ENCODE measurements at regions not wholly inside any gene's neighbourhood (a gene's known extent, or its start where the extent isn't known, plus 50 kb on each side); places are given as distances from the start of the nearest gene placed in this dataset.

- Histone ChIP-seq H3F3A (ENCODE audit: insufficient read depth) (no peaks in the 10 kb centered on the region), H3K27ac (ENCODE audit: low read depth, low read length) (no peak overlapping the region), H4K20me1 (ENCODE audit: low read depth, low read length) (no peaks in the 10 kb centered on the region)
Measured at GRCh38 chr12:24083838-24084237, 134.4 kb upstream of the SOX5 start.

DNA sequence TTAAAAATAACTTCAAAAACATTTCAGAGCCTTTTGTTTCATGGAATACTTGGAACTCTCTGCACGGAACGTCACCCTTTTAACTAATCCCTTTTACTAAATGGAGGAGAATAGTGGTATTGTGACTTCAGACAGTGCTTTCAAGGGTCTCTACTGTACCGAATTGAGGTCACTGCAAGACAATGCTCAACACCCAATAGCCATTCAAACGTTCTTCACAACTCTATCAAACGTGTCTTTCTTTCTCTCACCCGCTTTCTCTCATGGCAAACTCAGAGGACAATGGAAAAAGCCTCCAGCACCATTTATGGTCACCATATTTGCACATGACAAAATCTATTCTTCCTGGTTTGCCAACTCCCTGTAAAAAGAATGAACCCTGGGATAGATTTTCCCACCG is 132.1 kb upstream of the SOX5 start:
- Histone ChIP-seq H3F3A (ENCODE audit: insufficient read depth) (no peaks in the 10 kb centered on the region), H2AFZ (ENCODE audit: low read depth, low read length, severe bottlenecking) (no peak overlapping the region), H3K9me3 (ENCODE audit: insufficient read depth, low read length) (no peaks in the 10 kb centered on the region), H3K4me2 (ENCODE audit: low read depth, low read length, poor library complexity, severe bottlenecking) (no peak overlapping the region), H3K4me3 (ENCODE audit: insufficient read depth, low read length, poor library complexity, severe bottlenecking) (no peak overlapping the region), H3K79me2 (ENCODE audit: insufficient read depth, low read length) (no peaks in the 10 kb centered on the region), H4K20me1 (ENCODE audit: low read depth, low read length) (no peaks in the 10 kb centered on the region), H3K27ac (ENCODE audit: low read depth, low read length) (no peak overlapping the region), H3K9me2 (replicated peaks; ENCODE audit: insufficient read depth, low read length) (no peaks in the 10 kb centered on the region), H3K9ac (ENCODE audit: low read length) (no peak overlapping the region), H3K27me3 (ENCODE audit: low read length) (no peaks in the 10 kb centered on the region), H3K36me3 (ENCODE audit: low read length) (no peaks in the 10 kb centered on the region)
- TF ChIP-seq, protein P1, sequence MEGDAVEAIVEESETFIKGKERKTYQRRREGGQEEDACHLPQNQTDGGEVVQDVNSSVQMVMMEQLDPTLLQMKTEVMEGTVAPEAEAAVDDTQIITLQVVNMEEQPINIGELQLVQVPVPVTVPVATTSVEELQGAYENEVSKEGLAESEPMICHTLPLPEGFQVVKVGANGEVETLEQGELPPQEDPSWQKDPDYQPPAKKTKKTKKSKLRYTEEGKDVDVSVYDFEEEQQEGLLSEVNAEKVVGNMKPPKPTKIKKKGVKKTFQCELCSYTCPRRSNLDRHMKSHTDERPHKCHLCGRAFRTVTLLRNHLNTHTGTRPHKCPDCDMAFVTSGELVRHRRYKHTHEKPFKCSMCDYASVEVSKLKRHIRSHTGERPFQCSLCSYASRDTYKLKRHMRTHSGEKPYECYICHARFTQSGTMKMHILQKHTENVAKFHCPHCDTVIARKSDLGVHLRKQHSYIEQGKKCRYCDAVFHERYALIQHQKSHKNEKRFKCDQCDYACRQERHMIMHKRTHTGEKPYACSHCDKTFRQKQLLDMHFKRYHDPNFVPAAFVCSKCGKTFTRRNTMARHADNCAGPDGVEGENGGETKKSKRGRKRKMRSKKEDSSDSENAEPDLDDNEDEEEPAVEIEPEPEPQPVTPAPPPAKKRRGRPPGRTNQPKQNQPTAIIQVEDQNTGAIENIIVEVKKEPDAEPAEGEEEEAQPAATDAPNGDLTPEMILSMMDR (IDR thresholded peaks at IDR 0.05; ENCODE audit: insufficient read depth, low read length, poor library complexity, severe bottlenecking) = no peak

More at GRCh38 chr12:24083838-24084237, 134.4 kb upstream of the SOX5 start:
- Histone ChIP-seq H3K9me2 (replicated peaks; ENCODE audit: insufficient read depth, low read length) (no peaks in the 10 kb centered on the region), H3K36me3 (ENCODE audit: low read length) (no peaks in the 10 kb centered on the region), H3K9me3 (ENCODE audit: insufficient read depth, low read length) (no peaks in the 10 kb centered on the region), H3K9ac (ENCODE audit: low read length) (no peak overlapping the region), H3K79me2 (ENCODE audit: insufficient read depth, low read length) (no peaks in the 10 kb centered on the region), H2AFZ (ENCODE audit: low read depth, low read length, severe bottlenecking) (no peak overlapping the region), H3K4me3 (ENCODE audit: insufficient read depth, low read length, poor library complexity, severe bottlenecking) (no peak overlapping the region), H3K27me3 (ENCODE audit: low read length) (no peaks in the 10 kb centered on the region), H3K4me2 (ENCODE audit: low read depth, low read length, poor library complexity, severe bottlenecking) (no peak overlapping the region)
- no peak for TF ChIP-seq EZH2phosphoT487 (conservative IDR thresholded peaks at IDR 0.05; ENCODE audit: low read length)
- TF ChIP-seq, protein P1 (IDR thresholded peaks at IDR 0.05; ENCODE audit: insufficient read depth, low read length, poor library complexity, severe bottlenecking) = no peak

GRCh38 chr12:24081092-24081529 is 131.6 kb upstream of the SOX5 start:
- Histone ChIP-seq H3K27ac (ENCODE audit: low read depth, low read length) (no peak overlapping the region), H2AFZ (ENCODE audit: low read depth, low read length, severe bottlenecking) (no peak overlapping the region), H3K4me2 (ENCODE audit: low read depth, low read length, poor library complexity, severe bottlenecking) (no peak overlapping the region), H3F3A (ENCODE audit: insufficient read depth) (no peaks in the 10 kb centered on the region), H3K9me3 (ENCODE audit: insufficient read depth, low read length) (no peaks in the 10 kb centered on the region), H3K79me2 (ENCODE audit: insufficient read depth, low read length) (no peaks in the 10 kb centered on the region), H3K27me3 (ENCODE audit: low read length) (no peaks in the 10 kb centered on the region), H4K20me1 (ENCODE audit: low read depth, low read length) (no peaks in the 10 kb centered on the region), H3K36me3 (ENCODE audit: low read length) (no peaks in the 10 kb centered on the region), H3K9ac (ENCODE audit: low read length) (no peak overlapping the region), H3K4me3 (ENCODE audit: insufficient read depth, low read length, poor library complexity, severe bottlenecking) (no peak overlapping the region), H3K9me2 (replicated peaks; ENCODE audit: insufficient read depth, low read length) (no peaks in the 10 kb centered on the region)
- TF ChIP-seq, protein P1 (IDR thresholded peaks at IDR 0.05; ENCODE audit: insufficient read depth, low read length, poor library complexity, severe bottlenecking) = no peak
- TF ChIP-seq EZH2phosphoT487 (conservative IDR thresholded peaks at IDR 0.05; ENCODE audit: low read length) = no peak
